Erythroblast (primary cell): ENCODE measurements at regions not wholly inside any gene's neighbourhood (a gene's known extent, or its start where the extent isn't known, plus 50 kb on each side); places are given as distances from the start of the nearest gene placed in this dataset.

Experiments used
- DNase-seq, 2 experiments: peaks; one replicate each; lab custom pipeline; 2025; lab: John Stamatoyannopoulos, UW
- GATA1 ChIP-seq: IDR thresholded peaks from 2 replicates; pipeline ENCODE4 v1.6.1; 2011; ENCODE audit warnings: low read depth, mild to moderate bottlenecking, control low read depth, low read length, moderate library complexity
- POLR2A ChIP-seq: IDR thresholded peaks from 2 replicates; pipeline ENCODE4 v1.6.1; 2011; ENCODE audit warnings: mild to moderate bottlenecking, low read length

DNA sequence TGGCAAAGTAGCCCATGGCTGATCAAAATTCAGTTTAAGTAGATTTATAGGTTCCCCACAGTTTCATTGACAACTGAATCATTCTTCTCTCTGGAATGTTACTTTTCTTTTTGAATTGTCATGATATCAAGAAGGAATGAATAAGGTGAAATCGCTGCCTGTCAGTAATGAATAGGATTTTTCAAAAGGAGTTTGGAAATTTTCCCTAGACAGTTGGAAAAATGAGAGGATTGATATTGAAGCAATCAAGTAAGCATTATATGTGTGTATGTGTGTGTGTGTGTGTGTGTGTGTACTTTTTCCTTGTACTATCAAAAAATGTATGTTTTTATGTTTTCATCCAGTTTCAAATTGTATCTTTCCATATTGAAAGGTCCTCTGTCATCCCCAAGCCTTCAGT lies 479.5 kb downstream of the MRPL39 start:
- TF ChIP-seq GATA1 (no peak), POLR2A (no peak)

DNA sequence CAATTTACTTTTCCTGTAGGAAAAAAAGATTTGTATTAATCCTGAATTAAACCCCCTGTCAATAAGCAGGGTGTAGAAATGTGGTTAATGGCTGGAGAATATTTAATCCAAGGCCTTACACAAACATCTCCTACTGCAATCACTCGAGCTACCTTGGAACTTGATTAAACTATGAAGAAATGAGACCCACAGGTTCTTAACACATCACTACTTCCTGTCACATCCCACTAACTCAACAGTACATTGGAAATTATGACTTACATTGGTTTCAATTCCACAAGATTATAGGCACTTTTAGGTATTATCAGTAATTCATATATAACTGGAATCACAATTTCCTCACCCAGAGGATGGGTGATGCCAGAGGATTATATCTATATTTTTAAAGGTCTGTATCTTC lies 480.3 kb downstream of the MRPL39 start:
- no peak for DNase-seq
- TF ChIP-seq POLR2A (no peak), GATA1 (no peak)

More for the DNA sequence above, 479.5 kb downstream of the MRPL39 start:
- no peak for DNase-seq

DNA sequence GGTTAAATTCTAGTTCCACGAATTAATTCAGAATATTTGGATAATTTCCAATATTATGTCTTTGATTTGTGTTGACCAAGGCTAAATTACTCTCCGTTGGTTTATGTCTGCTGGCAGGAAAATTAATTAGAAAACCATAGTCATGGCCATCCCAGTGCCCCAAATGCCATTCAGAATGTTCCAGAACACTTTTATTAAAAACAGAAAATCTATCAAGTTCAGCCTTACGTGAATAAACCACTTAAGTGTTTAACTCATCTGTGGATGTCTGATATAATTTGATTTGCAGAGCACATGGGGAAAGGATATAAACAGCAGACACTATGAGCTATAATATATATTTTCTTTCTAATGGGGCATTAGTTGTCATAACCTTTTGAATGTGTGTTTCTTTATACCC lies 480.7 kb downstream of the MRPL39 start:
- DNase-seq, result no peak
- TF ChIP-seq POLR2A (no peak), GATA1 (no peak)

DNA sequence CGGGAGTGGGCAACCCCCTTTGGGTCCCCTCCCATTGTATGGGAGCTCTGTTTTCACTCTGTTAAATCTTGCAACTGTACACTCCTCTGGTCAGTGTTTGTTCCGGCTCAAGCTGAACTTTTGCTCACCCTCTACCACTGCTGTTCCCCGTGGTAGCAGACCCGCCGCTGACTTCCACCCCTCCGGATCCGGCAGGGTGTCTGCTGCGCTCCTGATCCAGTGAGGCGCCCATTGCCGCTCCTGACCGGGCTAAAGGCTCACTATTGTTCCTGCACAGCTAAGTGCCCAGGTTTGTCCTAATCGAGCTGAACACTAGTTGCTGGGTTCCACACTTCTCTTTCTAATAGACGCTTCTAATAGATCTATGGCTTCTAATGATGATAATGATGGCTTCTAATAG lies 488.6 kb downstream of the MRPL39 start:
- no peak for DNase-seq
- no peak for TF ChIP-seq GATA1
- no peak for TF ChIP-seq POLR2A

DNA sequence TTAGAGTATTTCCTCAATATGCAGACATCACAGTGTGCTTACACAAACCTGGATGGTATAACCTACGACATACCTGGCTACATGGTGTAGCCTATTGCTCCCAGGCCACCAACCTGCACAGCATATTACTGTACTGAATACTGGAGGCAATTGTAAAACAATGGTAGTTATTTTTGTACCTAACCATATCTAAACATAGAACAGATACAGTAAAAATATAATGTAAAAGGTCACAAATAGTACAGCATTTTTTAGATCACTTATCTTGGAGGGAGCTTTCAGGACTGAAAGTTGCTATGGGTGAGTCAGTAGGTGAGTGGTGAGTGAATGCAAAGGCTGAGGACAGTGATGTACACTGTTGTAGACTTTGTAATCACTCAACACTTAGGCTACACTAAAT lies 492.3 kb downstream of the MRPL39 start:
- DNase-seq, result no peak
- TF ChIP-seq GATA1 (no peak), POLR2A (no peak)

DNA sequence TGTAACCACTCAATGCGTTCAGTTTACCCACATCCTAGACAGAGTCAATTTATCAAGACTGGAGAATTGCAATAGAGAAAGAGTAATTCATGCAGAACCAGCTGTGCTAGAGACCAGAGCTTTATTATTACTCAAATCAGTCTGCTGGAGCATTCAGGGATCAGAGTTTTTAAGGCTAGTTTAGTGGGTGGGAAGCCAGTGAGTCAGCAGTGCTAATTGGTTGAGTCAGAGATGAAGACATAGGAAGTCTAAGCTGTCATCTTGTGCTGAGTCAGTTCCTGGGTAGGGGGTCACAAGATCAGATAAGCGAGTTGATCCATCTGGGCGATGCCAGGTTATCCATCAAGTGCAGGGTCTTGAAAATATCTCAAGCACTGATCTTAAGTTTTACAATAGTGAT lies 499.6 kb downstream of the MRPL39 start:
- TF ChIP-seq POLR2A (no peak), GATA1 (no peak)

DNA sequence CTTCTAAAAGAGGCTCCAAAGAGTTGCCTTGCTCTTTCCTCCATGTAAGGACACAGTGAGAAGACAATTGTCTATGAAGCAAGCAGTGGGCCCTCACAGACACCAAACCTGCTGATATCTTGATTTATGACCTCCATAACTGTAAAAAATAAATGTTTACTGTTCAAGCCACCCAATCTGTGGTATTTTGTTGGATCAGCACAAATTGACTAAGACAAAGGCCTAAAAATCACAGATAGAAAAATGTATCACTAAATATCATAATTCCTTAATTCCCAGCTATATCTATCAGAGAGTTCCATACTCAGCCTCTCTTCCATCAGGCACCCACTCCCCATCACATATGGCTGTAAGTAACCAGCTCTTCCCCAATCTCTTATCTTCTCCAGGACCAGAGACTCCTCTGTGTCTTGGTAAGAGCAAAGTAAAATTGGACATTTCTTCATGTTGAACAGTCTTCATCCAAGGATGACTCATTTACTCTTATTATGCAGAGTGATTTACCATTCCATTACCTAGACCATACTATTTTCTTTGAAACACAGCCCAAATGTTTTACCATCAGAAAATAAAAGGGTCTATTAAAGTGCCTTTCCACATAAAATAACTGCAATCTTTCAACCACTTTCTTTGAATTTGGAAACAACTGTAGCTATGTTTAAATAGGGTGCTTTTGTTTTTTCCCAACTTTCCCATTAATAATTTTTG lies 503.6 kb downstream of the MRPL39 start:
- TF ChIP-seq GATA1 (no peak), POLR2A (no peak)
- DNase-seq, result no peak

More for the DNA sequence above, 499.6 kb downstream of the MRPL39 start:
- DNase-seq, result no peak

DNA sequence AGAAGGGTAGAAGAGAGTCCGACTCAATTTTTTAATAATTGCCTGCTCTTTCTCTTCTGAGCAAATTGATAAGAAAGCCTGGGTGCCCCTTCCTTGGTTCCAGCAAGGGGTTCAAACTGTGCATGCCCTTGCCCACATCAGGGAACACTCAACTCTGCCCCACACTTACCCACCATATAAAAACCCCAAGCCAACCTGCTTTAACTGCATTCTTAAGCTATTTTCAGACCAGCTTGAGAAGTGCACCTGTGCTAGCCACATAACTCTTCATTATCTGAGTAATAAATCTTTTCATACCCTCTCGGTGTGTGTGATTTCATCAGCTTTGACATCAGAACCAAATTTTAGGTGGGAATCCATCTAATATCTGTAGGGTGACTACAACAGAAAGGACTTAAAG lies 509.6 kb downstream of the MRPL39 start:
- no peak for DNase-seq
- no peak for TF ChIP-seq GATA1
- no peak for TF ChIP-seq POLR2A

DNA sequence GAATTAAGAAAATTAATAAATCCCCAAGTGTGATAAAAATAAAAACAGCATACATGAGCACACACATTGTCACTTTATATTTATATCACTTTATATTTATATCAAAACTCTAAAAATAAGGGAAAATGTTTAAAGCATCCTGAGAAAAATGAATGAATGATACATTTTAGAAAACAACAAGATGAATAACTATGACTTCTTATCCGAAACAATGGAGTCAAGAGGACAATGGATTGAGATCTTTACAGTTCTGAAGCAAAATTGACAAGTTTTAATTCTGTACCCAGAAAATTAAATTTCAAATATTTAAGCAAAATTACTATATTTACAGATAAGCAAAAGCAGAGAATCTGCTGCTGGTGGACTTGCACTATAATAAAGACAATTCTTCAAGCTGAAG lies 512.6 kb downstream of the MRPL39 start:
- TF ChIP-seq POLR2A (no peak), GATA1 (no peak)
- DNase-seq, result no peak

DNA sequence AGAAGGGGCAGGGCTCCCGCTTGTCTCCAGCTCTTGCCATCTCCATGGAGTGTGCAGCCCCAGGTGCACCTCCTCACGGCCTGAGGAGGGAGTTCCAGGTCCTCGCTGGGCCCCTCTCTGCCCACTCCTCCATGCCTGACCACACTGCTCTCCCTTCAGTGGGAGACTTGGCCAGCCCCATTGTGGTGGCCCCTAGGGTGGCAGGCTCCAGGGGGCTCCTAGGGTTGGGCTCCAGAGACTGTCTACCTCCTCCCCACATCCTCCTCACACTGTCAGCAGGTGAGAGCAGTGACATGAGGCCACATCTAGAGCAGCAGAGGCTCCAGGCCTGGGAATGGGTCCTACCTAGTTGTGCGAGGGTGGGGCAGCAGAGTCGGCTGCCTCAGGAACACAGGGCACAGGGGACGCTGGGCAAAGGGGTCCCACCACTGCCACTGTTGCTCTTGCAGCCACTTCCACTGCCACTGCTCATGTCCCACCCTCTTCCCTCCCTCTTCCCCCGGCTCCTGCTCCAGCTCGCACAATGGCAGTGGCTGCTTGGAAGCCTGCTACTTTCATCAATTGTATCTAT lies 514.8 kb downstream of the MRPL39 start:
- DNase-seq, result no peak
- TF ChIP-seq GATA1, result no peak
- no peak for TF ChIP-seq POLR2A

DNA sequence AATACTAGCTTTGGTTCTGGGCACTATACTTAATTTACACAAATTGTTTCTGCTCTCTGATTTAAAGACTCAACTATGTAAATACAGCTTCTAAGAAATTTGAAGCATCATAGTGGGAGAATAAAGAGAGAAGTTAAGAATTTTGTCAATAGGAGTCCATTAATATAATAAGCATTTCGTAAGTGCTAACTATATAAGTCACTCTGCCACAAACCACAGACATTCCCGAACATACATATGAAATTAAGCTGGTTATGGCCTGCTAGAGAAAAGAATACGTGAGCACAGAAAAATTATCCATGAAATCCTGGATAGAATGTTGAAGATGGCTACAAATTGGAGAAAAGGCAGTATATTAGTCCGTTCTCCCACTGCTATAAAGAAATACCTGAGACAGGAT lies 526.2 kb downstream of the MRPL39 start:
- DNase-seq, result no peak
- no peak for TF ChIP-seq GATA1
- TF ChIP-seq POLR2A, result no peak

DNA sequence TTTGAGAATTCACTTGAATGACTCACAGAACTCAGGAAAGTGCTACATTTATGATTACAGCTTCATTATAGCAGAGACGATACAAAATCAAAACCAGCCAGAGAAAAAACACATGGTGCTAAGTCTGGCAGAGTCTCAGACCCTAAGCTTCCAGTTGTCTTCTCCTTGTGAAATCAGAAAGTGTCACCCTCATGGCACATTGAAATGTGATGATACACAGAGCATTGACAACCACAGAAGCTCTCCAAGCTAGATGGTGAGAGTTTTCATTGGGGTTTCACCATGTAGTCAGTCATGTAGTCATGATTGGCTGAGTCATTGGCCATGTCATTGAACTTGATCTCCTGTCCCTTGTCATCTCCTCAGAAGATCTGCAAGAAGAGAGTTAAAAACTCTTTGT lies 526.6 kb downstream of the MRPL39 start:
- no peak for DNase-seq
- no peak for TF ChIP-seq POLR2A
- no peak for TF ChIP-seq GATA1

DNA sequence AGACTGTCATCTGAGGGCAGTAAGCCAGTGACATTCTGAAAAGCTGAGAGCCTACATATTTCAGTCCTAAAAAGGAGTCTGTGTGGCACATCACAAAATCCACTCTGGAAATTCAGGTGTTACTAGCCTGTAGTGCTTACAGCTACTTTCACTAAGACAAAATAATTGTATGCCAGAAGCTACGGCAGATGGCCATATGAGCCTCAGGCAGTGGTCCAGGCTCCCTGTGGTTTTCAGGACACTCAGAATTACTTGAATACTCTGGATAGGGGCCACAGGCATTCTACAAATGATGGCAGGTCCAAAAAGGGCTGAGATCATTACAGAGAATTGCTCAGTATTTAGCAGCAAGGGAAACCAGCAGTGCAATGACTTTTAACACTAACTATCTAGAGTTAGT lies 527.1 kb downstream of the MRPL39 start:
- no peak for DNase-seq
- TF ChIP-seq GATA1 (no peak), POLR2A (no peak)

DNA sequence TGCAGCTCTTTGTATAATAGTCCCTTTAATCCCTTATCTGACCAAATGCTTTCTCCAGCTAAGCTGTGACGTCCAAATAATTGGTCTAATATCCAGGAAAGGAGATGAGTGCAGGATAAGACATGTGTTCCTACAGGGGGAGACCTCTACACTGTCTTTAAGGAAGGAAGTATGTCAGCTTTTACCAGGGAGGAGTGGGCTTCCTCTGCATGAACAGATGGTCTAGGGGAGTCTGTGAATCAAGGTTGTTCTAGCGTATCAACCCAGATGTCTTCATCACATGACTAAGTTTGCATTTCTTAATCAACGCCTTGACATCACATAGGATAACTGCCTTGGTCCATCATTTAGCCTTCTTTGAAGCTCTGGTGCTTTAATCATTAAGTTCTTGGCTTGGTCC lies 528.2 kb downstream of the MRPL39 start:
- TF ChIP-seq GATA1 (no peak), POLR2A (no peak)
- no peak for DNase-seq

DNA sequence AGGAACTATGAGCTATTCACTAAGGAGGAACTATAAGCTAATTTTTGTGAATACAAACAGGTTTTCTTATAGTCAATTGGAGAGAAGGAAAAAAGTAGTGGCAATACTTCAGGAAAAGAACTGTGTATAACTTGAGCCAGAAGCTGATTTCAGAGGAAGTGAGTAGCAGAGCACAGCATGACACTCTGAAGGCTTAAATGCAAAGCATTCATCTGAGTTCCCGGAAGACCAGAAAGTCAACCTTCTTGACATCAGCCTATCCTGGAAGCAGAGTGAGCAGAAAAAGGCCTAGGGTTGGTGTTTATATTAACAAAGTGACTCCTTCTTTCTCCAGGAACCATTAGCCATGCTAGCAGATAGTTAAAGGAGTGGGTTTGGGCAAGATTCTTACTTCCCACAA lies 545.2 kb downstream of the MRPL39 start:
- TF ChIP-seq POLR2A, result no peak
- TF ChIP-seq GATA1, result no peak
- DNase-seq, result no peak

DNA sequence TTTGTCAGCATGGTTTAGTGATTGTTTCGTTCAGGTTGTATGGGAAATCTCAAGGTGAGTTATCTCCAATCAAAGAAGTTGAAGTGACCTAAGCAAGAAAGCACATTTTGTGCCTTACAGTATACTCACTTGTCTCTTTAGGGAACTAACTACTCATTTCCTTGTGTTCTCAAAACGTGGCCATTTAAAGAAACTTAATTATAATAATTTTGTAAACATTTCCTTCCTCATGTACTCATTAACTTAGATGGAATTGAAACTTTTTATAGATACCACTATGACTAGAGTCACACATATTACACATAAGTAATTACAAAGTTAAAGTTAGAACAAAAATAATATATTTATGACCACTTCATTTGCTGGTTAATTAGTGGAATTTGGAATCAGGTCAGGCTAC lies 552.6 kb downstream of the MRPL39 start:
- DNase-seq, result no peak
- TF ChIP-seq POLR2A (no peak), GATA1 (no peak)
